IPS-15b (cell line): ENCODE measurements at regions not wholly inside any gene's neighbourhood (a gene's known extent, or its start where the extent isn't known, plus 50 kb on each side); places are given as distances from the start of the nearest gene placed in this dataset.

Source experiments
- H3K27me3 ChIP-seq: one replicate; pipeline ENCODE4 v1.6.1; 2013; ENCODE audit warnings: low read length; ENCODE audit not compliant: control insufficient read depth, insufficient read depth
- H3K36me3 ChIP-seq: one replicate; pipeline ENCODE4 v1.6.1; 2013; ENCODE audit warnings: low read length; ENCODE audit not compliant: control insufficient read depth, insufficient read depth
- H3K4me1 ChIP-seq: one replicate; pipeline ENCODE4 v1.6.1; 2013; ENCODE audit warnings: mild to moderate bottlenecking, low read length; ENCODE audit not compliant: control insufficient read depth, insufficient read depth
- H3K4me3 ChIP-seq: one replicate; pipeline ENCODE4 v1.5.1; 2013; ENCODE audit warnings: low read depth, low read length
- H3K9ac ChIP-seq: one replicate; pipeline ENCODE4 v1.6.1; 2013; ENCODE audit warnings: low read depth, mild to moderate bottlenecking, low read length
- H3K9me3 ChIP-seq: one replicate; pipeline ENCODE4 v1.6.1; 2013; ENCODE audit warnings: mild to moderate bottlenecking, low read length; ENCODE audit not compliant: control insufficient read depth, insufficient read depth

GRCh38 chr17:70258465-70258864 lies 89.1 kb downstream of the KCNJ2 start:
- Histone ChIP-seq H3K4me1 (no peaks in the 10 kb centered on the region), H3K4me3 (no peak overlapping the region), H3K36me3 (no peaks in the 10 kb centered on the region), H3K9me3 (no peaks in the 10 kb centered on the region), H3K9ac (no peak overlapping the region), H3K27me3 (no peaks in the 10 kb centered on the region)

DNA sequence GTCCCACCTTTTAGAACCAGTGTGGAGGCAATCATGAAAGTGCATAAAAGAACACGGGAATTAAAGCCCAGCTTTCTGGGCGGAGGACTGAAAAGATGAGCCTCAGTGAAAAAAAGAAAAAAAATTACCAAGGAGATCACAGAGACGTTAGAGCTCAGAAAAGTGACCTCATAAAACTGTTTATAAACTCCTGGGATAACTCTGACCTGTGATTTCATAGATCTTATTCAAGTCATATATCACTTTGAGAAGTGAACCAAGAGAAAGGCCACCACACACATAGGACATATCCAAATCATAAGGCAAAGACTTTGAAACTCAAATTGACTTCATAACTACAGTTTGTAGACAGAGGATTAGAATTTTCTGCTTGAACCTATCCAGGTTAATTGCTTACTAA lies 90.1 kb downstream of the KCNJ2 start:
- Histone ChIP-seq H3K27me3 (no peaks in the 10 kb centered on the region), H3K36me3 (no peaks in the 10 kb centered on the region), H3K9ac (no peak overlapping the region), H3K9me3 (no peaks in the 10 kb centered on the region), H3K4me1 (no peaks in the 10 kb centered on the region), H3K4me3 (no peak overlapping the region)

DNA sequence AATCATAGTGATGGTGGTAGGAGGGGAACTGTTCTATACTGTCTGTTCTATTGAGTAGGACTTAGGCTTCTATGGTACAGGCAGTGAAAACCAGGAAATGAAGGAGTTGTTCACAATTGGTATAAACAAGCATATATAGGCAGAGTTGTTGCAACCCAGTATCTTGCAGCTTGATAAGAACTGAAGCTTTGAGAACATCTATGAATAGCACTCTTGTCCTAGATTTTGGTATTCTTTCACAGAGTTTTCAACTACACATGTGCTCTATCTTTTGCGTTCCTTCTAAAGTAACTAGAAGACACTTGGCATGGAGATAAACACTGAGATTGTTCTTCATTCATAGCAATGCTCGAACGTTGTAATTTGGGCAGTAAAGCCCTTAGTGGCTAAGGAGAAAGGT lies 91.8 kb downstream of the KCNJ2 start:
- Histone ChIP-seq H3K9me3 (no peaks in the 10 kb centered on the region), H3K4me3 (no peak overlapping the region), H3K27me3 (no peaks in the 10 kb centered on the region), H3K9ac (no peak overlapping the region), H3K4me1 (no peaks in the 10 kb centered on the region), H3K36me3 (no peaks in the 10 kb centered on the region)

GRCh38 chr17:70265471-70265870 lies 96.1 kb downstream of the KCNJ2 start:
- Histone ChIP-seq H3K27me3 (no peaks in the 10 kb centered on the region), H3K9me3 (no peaks in the 10 kb centered on the region), H3K36me3 (no peaks in the 10 kb centered on the region), H3K4me3 (no peak overlapping the region), H3K9ac (no peak overlapping the region), H3K4me1 (no peaks in the 10 kb centered on the region)

- no peak overlapping the region for H3K9ac ChIP-seq
- no peaks in the 10 kb centered on the region for H3K9me3 ChIP-seq
- H3K4me1 ChIP-seq, result no peaks in the 10 kb centered on the region
- H3K4me3 ChIP-seq, result no peak overlapping the region
- H3K36me3 ChIP-seq, result no peaks in the 10 kb centered on the region
- H3K27me3 ChIP-seq, result no peaks in the 10 kb centered on the region
These were observed 97.1 kb downstream of the KCNJ2 start for GRCh38 chr17:70266394-70266793.

GRCh38 chr17:70268383-70268782 lies 99.1 kb downstream of the KCNJ2 start:
- Histone ChIP-seq H3K27me3 (no peaks in the 10 kb centered on the region), H3K36me3 (no peaks in the 10 kb centered on the region), H3K4me3 (no peak overlapping the region), H3K9me3 (no peaks in the 10 kb centered on the region), H3K9ac (no peak overlapping the region), H3K4me1 (no peaks in the 10 kb centered on the region)

DNA sequence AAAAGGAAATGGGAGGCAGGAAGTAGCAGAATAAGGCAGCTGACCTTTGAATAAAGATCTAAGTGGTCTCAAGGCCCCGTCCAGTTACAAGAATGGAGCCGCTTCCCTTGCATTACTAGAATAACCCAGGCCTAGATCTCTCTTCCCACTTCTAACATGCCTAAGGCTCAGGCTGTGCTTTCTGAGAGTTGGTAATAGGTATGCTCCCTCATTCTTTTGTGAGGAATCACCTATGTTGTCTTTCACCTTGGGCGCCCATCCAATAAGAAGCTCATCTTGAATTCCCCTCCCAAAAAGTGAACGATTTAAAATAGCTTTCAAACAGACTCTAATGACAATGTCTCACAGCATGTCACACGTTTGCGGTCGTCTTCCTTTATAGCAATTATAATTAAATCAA lies 101.2 kb downstream of the KCNJ2 start:
- H3K9me3 ChIP-seq, result no peaks in the 10 kb centered on the region

GRCh38 chr17:70271200-70271599 lies 101.9 kb downstream of the KCNJ2 start:
- Histone ChIP-seq H3K36me3 (no peaks in the 10 kb centered on the region), H3K9ac (no peak overlapping the region), H3K9me3 (no peaks in the 10 kb centered on the region), H3K4me1 (no peaks in the 10 kb centered on the region), H3K27me3 (no peaks in the 10 kb centered on the region), H3K4me3 (no peak overlapping the region)

More for the DNA sequence above, 101.2 kb downstream of the KCNJ2 start:
- Histone ChIP-seq H3K4me3 (no peak overlapping the region), H3K27me3 (no peaks in the 10 kb centered on the region), H3K9ac (no peak overlapping the region), H3K36me3 (no peaks in the 10 kb centered on the region), H3K4me1 (no peaks in the 10 kb centered on the region)

- Histone ChIP-seq H3K36me3 (no peaks in the 10 kb centered on the region), H3K9me3 (no peaks in the 10 kb centered on the region), H3K9ac (no peak overlapping the region), H3K4me1 (no peaks in the 10 kb centered on the region), H3K27me3 (no peaks in the 10 kb centered on the region), H3K4me3 (no peak overlapping the region)
These were observed 102.3 kb downstream of the KCNJ2 start for GRCh38 chr17:70271672-70272071.

DNA sequence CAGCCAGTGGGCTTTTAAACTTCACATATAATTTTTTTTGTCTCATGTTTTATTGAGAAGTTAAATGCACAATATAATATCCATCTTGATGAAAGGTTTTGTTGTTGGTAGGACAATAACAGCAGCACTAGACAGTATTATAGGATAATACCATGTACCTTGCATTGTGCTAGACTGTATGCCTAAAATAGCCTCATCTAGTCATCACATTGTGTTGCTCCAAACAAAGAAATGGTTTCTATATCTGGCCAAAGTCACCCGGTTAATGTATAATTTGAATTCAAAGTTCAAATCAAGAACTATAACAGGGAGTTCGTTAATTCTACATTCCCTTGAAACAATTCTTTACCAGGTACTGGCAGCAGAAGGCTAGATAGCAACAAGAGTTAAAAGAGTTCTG lies 104.9 kb downstream of the KCNJ2 start:
- Histone ChIP-seq H3K27me3 (no peaks in the 10 kb centered on the region), H3K4me3 (no peak overlapping the region), H3K4me1 (no peaks in the 10 kb centered on the region)

GRCh38 chr17:70276906-70277305 lies 107.6 kb downstream of the KCNJ2 start:
- Histone ChIP-seq H3K9me3 (no peaks in the 10 kb centered on the region), H3K27me3 (no peaks in the 10 kb centered on the region), H3K36me3 (no peaks in the 10 kb centered on the region), H3K4me3 (no peak overlapping the region), H3K4me1 (no peaks in the 10 kb centered on the region), H3K9ac (no peak overlapping the region)

More for the DNA sequence above, 104.9 kb downstream of the KCNJ2 start:
- H3K9me3 ChIP-seq, result no peaks in the 10 kb centered on the region
- no peak overlapping the region for H3K9ac ChIP-seq
- H3K36me3 ChIP-seq, result no peaks in the 10 kb centered on the region

- no peak overlapping the region for H3K9ac ChIP-seq
- no peaks in the 10 kb centered on the region for H3K4me1 ChIP-seq
- H3K27me3 ChIP-seq, result no peaks in the 10 kb centered on the region
- no peaks in the 10 kb centered on the region for H3K9me3 ChIP-seq
- no peak overlapping the region for H3K4me3 ChIP-seq
- no peaks in the 10 kb centered on the region for H3K36me3 ChIP-seq
These were observed 109.6 kb downstream of the KCNJ2 start for GRCh38 chr17:70278844-70279462.
